Endodermal cell (in vitro differentiated cells): ENCODE measurements at regions not wholly inside any gene's neighbourhood (a gene's known extent, or its start where the extent isn't known, plus 50 kb on each side); places are given as distances from the start of the nearest gene placed in this dataset.

Experiments used
- DNase-seq: peaks from one replicate; pipeline ENCODE4 v3.0.0-alpha.2; 2017
- H3K27ac ChIP-seq: 2 replicates; pipeline ENCODE4 v1.5.1; 2013; ENCODE audit warnings: mild to moderate bottlenecking, low read depth, low read length, moderate library complexity
- H3K27me3 ChIP-seq: 2 replicates; pipeline ENCODE4 v1.6.1; 2013; ENCODE audit warnings: mild to moderate bottlenecking, low read length, moderate library complexity; ENCODE audit not compliant: insufficient read depth, control insufficient read depth, poor library complexity, severe bottlenecking
- H3K36me3 ChIP-seq: 2 replicates; pipeline ENCODE4 v1.7.0; 2013; ENCODE audit warnings: mild to moderate bottlenecking, low read length, moderate library complexity; ENCODE audit not compliant: control insufficient read depth, insufficient read depth
- H3K4me1 ChIP-seq: one replicate; pipeline ENCODE4 v1.7.0; 2013; ENCODE audit warnings: low read length; ENCODE audit not compliant: control insufficient read depth, insufficient read depth
- H3K4me3 ChIP-seq: 2 replicates; pipeline ENCODE4 v1.5.1; 2013; ENCODE audit warnings: mild to moderate bottlenecking, low read length, moderate library complexity
- H3K9ac ChIP-seq: 2 replicates; pipeline ENCODE4 v1.6.1; 2013; ENCODE audit warnings: mild to moderate bottlenecking, low read length, moderate library complexity; ENCODE audit not compliant: poor library complexity, severe bottlenecking; ENCODE audit errors: extremely low read depth
- H3K9me3 ChIP-seq: 2 replicates; pipeline ENCODE4 v1.6.1; 2013; ENCODE audit warnings: mild to moderate bottlenecking, low read length, moderate library complexity; ENCODE audit not compliant: control insufficient read depth
- H3K27ac Mint-ChIP-seq: 2 replicates; pipeline ENCODE4 v1.8.0; 2020; ENCODE audit warnings: mixed read lengths
- H3K27me3 Mint-ChIP-seq: 2 replicates; pipeline ENCODE4 v1.8.0; 2021; ENCODE audit warnings: mild to moderate bottlenecking, mixed read lengths; ENCODE audit not compliant: insufficient read depth
- H3K36me3 Mint-ChIP-seq: 2 replicates; pipeline ENCODE4 v1.8.0; 2020; ENCODE audit warnings: low read depth, mixed read lengths
- H3K4me1 Mint-ChIP-seq: 2 replicates; pipeline ENCODE4 v1.8.0; 2020; ENCODE audit warnings: mixed read lengths
- H3K4me3 Mint-ChIP-seq: 2 replicates; pipeline ENCODE4 v1.8.0; 2020; ENCODE audit warnings: mild to moderate bottlenecking, moderate library complexity, mixed read lengths
- H3K9me3 Mint-ChIP-seq: 2 replicates; pipeline ENCODE4 v1.8.0; 2020; ENCODE audit warnings: mild to moderate bottlenecking, mixed read lengths
- CTCF ChIP-seq: fragments of 200-600 bp; sonication (generic); conservative IDR thresholded peaks from 2 replicates; pipeline ENCODE4 v1.5.0; 2021; ENCODE audit warnings: antibody characterized with exemption, mild to moderate bottlenecking
- WGBS, 2 experiments: methylation state at CpG; one replicate each; pipeline versions ENCODE4 v1.1.5 to v1.1.7; 2013; ENCODE audit warnings: missing lambda C conversion rate in 2 of 2, mixed read lengths in 1 of 2; ENCODE audit not compliant: insufficient coverage in 1 of 2, insufficient read length in 1 of 2; 5-methylcytosine and 5-hydroxymethylcytosine counted together

DNA sequence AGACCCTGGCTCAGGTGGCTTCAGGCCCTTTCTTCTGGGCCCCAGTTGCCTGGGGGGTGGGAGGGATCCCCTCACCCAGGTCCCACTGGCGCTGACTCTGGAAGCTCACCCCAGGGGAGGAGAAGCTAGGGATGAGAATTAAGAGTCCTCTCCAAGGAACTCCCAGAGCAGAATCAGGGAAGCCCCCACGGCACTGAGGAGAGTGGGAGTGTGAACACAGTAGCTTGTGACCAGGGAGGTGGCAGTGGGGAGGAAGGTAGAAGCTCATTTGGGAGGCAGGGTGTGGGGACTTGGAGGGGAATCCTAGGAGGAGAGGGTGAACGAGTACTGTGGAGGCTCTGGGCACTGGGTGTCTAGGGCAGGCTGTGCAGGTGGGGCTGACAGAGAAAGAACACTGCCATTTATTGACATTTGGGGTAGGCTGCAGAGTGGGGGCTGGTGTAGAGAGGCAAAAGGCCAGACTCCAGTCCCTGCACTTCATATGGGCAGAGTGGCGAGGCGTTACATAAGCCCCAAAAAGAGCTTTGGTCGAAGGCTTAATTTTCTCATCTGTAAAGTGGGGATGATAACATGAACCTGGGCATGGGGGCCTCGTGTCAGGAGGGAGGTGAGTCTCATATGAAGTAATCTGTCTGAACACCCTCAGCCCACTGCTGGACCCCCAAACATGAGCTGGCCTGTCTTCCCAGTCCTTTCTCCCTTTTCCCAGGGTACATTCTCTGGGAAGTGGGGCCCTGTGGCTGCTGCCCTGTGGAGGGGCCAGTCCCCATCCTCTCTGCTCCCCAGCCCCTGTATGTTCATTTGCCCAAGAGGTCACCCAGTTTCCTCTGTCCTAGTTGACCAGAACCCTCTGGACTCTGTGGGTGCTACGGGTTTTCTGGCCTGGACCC, 80.5 kb downstream of the VEGFA start:
- no peak overlapping the region for H3K4me3 ChIP-seq
- DNase-seq: no peak
- peaks cover 28% of the 10 kb centered on the region for H3K4me1 ChIP-seq
- Mint-ChIP-seq H3K4me3 (no peak overlapping the region), H3K9me3 (no peaks in the 10 kb centered on the region), H3K27me3 (no peaks in the 10 kb centered on the region), H3K27ac (peak overlapping the region; percentile 38), H3K4me1 (peaks cover 48% of the 10 kb centered on the region), H3K36me3 (no peaks in the 10 kb centered on the region)
- TF ChIP-seq CTCF: no peak
- 90 to 91% methylated on average over 5 to 8 of the region's 8 CpGs for WGBS, 2 experiments
- no peaks in the 10 kb centered on the region for H3K9me3 ChIP-seq
- no peak overlapping the region for H3K27ac ChIP-seq
- H3K27me3 ChIP-seq: no peaks in the 10 kb centered on the region
- H3K9ac ChIP-seq: no peak overlapping the region
- no peaks in the 10 kb centered on the region for H3K36me3 ChIP-seq

DNA sequence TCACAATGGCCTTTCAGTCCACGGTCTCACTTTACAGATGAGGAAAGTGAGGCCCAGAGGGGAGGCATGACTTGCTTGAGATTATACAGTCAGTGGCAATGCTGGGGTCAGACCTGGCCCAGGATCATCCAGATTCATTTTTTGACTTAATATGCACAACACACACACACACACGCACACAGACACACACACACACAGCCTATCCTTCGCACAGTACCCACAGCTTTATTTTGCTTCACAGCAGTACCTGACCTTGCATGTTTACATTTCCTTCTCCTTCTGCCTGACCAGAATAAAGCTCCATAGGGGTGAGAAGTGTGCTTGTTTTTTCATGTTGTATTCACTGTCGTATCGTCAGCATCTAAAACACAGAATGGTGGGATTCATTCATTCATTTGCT, 79.8 kb downstream of the VEGFA start:
- Mint-ChIP-seq H3K4me1 (peaks cover 48% of the 10 kb centered on the region), H3K36me3 (no peaks in the 10 kb centered on the region), H3K27ac (peak overlapping the region; percentile 38), H3K4me3 (no peak overlapping the region), H3K27me3 (no peaks in the 10 kb centered on the region), H3K9me3 (no peaks in the 10 kb centered on the region)
- DNase-seq: no peak
- no peaks in the 10 kb centered on the region for H3K27me3 ChIP-seq
- H3K4me3 ChIP-seq: no peak overlapping the region
- 76% methylated on average over 5 of the region's 5 CpGs; no CpG with 5 or more reads in 1 of the 2 experiments for WGBS, 2 experiments
- no peak overlapping the region for H3K27ac ChIP-seq
- H3K36me3 ChIP-seq: no peaks in the 10 kb centered on the region
- no peak for TF ChIP-seq CTCF
- peaks cover 28% of the 10 kb centered on the region for H3K4me1 ChIP-seq
- no peak overlapping the region for H3K9ac ChIP-seq
- no peaks in the 10 kb centered on the region for H3K9me3 ChIP-seq

DNA sequence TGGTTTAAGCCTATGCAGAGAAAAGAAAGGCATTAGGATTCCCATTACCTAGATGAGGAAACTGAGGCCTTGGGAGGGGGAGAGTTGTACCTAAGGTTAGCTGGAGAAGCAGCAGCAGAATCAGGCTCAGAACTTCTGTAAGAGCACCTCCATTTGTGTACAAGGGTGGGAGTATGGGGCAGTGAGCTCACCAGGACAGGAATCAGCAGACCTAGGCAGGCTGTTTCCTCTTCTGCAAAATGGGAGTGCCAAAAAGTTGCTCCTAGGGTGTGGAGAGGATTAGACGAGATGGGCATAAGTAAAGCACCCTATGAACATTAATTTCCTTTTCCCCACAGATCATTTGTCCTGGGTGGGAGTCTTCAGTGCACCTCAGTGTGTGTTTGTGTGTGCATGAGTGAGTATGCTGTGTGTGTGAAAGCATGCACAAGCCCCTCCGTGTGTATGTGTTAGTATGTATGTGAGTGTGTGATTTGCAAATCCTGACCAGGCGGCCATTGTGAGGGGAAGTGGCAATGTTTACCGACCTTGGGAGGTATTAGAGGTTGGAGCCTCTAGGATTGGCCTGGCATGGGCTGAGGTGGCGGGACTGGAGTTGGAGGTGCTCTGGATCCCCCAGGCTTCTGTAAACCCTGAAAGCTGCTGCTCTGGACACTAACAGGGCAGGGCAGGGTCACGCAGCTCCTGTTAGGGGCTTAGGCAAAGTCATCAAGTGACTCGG, 78.8 kb downstream of the VEGFA start:
- Mint-ChIP-seq H3K4me3 (no peak overlapping the region), H3K36me3 (no peaks in the 10 kb centered on the region), H3K27ac (no peak overlapping the region), H3K9me3 (no peaks in the 10 kb centered on the region), H3K27me3 (no peaks in the 10 kb centered on the region), H3K4me1 (peaks cover 48% of the 10 kb centered on the region)
- Histone ChIP-seq H3K4me3 (no peak overlapping the region), H3K9ac (no peak overlapping the region), H3K9me3 (no peaks in the 10 kb centered on the region), H3K27ac (no peak overlapping the region), H3K27me3 (no peaks in the 10 kb centered on the region), H3K4me1 (peaks cover 28% of the 10 kb centered on the region), H3K36me3 (no peaks in the 10 kb centered on the region)
- no peak for DNase-seq
- WGBS, 2 experiments: 91 to 93% methylated on average over 4 to 6 of the region's 7 CpGs
- TF ChIP-seq CTCF: no peak
